ENCODE measurements at regions not wholly inside any gene's neighbourhood (a gene's known extent, or its start where the extent isn't known, plus 50 kb on each side); places are given as distances from the start of the nearest gene placed in this dataset.

- no peak overlapping the region for H3K4me3 ChIP-seq
- H3K4me1 ChIP-seq: no peaks in the 10 kb centered on the region
- H3K9me3 ChIP-seq: peaks cover 0 to 4% (median 0%) of the 10 kb centered on the region in 3 donors
- no peaks in the 10 kb centered on the region for H3K36me3 ChIP-seq
- intact Hi-C loops (cut with DNase I; ENCODE audit: low total_unique reads): no loop called here
- peaks cover 0 to 53% of the 10 kb centered on the region in 2 donors for H3K27me3 ChIP-seq
- H3K27ac ChIP-seq: no peak overlapping the region
- TF ChIP-seq, protein P1, sequence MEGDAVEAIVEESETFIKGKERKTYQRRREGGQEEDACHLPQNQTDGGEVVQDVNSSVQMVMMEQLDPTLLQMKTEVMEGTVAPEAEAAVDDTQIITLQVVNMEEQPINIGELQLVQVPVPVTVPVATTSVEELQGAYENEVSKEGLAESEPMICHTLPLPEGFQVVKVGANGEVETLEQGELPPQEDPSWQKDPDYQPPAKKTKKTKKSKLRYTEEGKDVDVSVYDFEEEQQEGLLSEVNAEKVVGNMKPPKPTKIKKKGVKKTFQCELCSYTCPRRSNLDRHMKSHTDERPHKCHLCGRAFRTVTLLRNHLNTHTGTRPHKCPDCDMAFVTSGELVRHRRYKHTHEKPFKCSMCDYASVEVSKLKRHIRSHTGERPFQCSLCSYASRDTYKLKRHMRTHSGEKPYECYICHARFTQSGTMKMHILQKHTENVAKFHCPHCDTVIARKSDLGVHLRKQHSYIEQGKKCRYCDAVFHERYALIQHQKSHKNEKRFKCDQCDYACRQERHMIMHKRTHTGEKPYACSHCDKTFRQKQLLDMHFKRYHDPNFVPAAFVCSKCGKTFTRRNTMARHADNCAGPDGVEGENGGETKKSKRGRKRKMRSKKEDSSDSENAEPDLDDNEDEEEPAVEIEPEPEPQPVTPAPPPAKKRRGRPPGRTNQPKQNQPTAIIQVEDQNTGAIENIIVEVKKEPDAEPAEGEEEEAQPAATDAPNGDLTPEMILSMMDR (IDR thresholded peaks at IDR 0.05): no peak
- DNase-seq: no peak
These were observed 63.1 kb upstream of the FOXF1 start for GRCh38 chr16:86447228-86447627.

- no peak overlapping the region for H3K27ac ChIP-seq
- no peaks in the 10 kb centered on the region for H3K36me3 ChIP-seq
- H3K27me3 ChIP-seq: peaks cover 0 to 49% of the 10 kb centered on the region in 2 donors
- H3K4me3 ChIP-seq: no peak overlapping the region
- peaks cover 0 to 9% (median 0%) of the 10 kb centered on the region in 3 donors for H3K9me3 ChIP-seq
- TF ChIP-seq, protein P1 (IDR thresholded peaks at IDR 0.05): no peak
- no peak for DNase-seq
- no peaks in the 10 kb centered on the region for H3K4me1 ChIP-seq
- intact Hi-C loops (cut with DNase I; ENCODE audit: low total_unique reads): no loop called here
These were observed 61.9 kb upstream of the FOXF1 start for GRCh38 chr16:86448306-86448890.

GRCh38 chr16:86449446-86450095 is 60.8 kb upstream of the FOXF1 start:
- no peaks in the 10 kb centered on the region for H3K4me1 ChIP-seq
- no peaks in the 10 kb centered on the region for H3K36me3 ChIP-seq
- TF ChIP-seq, protein P1 (IDR thresholded peaks at IDR 0.05): no peak
- no peak for DNase-seq
- peaks cover 0 to 42% of the 10 kb centered on the region in 2 donors for H3K27me3 ChIP-seq
- intact Hi-C loops (cut with DNase I; ENCODE audit: low total_unique reads): no loop called here
- H3K9me3 ChIP-seq: peaks cover 0 to 9% (median 0%) of the 10 kb centered on the region in 3 donors
- no peak overlapping the region for H3K27ac ChIP-seq
- no peak overlapping the region for H3K4me3 ChIP-seq

DNA sequence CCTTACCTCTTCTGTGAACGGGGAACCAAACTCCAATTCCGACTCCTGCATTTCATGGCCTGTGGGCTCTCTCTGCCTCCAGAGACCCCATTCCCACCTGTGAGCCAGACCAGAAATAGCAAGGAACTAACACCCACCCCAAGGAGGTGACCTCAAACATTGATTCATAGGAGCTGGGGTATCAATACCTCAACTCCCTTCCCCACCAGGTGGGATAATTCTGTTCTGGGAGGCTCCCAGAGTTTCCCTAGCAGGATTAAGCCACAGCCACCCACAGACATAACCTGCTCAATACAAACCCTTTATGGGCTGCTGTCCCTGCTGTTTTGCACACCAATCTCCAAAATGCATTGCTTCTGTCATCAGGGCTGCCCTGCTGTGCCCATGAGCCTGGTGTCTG is 59.6 kb upstream of the FOXF1 start:
- Histone ChIP-seq H3K36me3 (no peaks in the 10 kb centered on the region), H3K9me3 (peaks cover 0 to 9% (median 0%) of the 10 kb centered on the region in 3 donors), H3K27ac (no peak overlapping the region), H3K4me3 (no peak overlapping the region), H3K4me1 (no peaks in the 10 kb centered on the region), H3K27me3 (peaks cover 0 to 40% of the 10 kb centered on the region in 2 donors)
- no peak for DNase-seq
- intact Hi-C loops (cut with DNase I; ENCODE audit: low total_unique reads): no loop called here
- TF ChIP-seq, protein P1 (IDR thresholded peaks at IDR 0.05): no peak

- TF ChIP-seq, protein P1 (IDR thresholded peaks at IDR 0.05): no peak
- intact Hi-C loops (cut with DNase I; ENCODE audit: low total_unique reads): no loop called here
- Histone ChIP-seq H3K4me3 (no peak overlapping the region), H3K27ac (no peak overlapping the region), H3K4me1 (no peaks in the 10 kb centered on the region), H3K27me3 (peaks cover 0 to 41% of the 10 kb centered on the region in 2 donors), H3K9me3 (peaks cover 0 to 9% (median 0%) of the 10 kb centered on the region in 3 donors), H3K36me3 (no peaks in the 10 kb centered on the region)
- no peak for DNase-seq
These were observed 57.9 kb upstream of the FOXF1 start for GRCh38 chr16:86452451-86452850.
